Kidney epithelial cell (primary cell): ENCODE measurements at regions not wholly inside any gene's neighbourhood (a gene's known extent, or its start where the extent isn't known, plus 50 kb on each side); places are given as distances from the start of the nearest gene placed in this dataset.
"Not testable (repeated sequence)": the region's sequence is repeated elsewhere in the genome, so short reads cannot be mapped to it uniquely, and the experiment has no call there.

Experiments used
- DNase-seq: peaks from one replicate; pipeline ENCODE4 v3.0.0-alpha.2; 2010; ENCODE audit warnings: low read depth
- H3K27me3 ChIP-seq: 2 replicates; pipeline ENCODE4 v1.6.0; 2011; ENCODE audit warnings: low read length; ENCODE audit not compliant: control insufficient read depth, insufficient read depth
- H3K36me3 ChIP-seq: 2 replicates; pipeline ENCODE4 v1.5.1; 2011; ENCODE audit warnings: low read length; ENCODE audit not compliant: control insufficient read depth, insufficient read depth
- H3K4me3 ChIP-seq: 2 replicates; pipeline ENCODE4 v1.5.1; 2011; ENCODE audit warnings: low read depth, mild to moderate bottlenecking, control low read depth, low read length
- CTCF ChIP-seq: IDR thresholded peaks from 2 replicates; pipeline ENCODE4 v1.5.1; 2011; ENCODE audit warnings: mild to moderate bottlenecking, moderate library complexity, low read length, control low read depth, inconsistent platforms; ENCODE audit not compliant: insufficient read depth, poor library complexity, severe bottlenecking

GRCh38 chr1:244328476-244328875 lies 123.2 kb downstream of the ADSS2 start:
- no peak for TF ChIP-seq CTCF
- no peaks in the 10 kb centered on the region for H3K36me3 ChIP-seq
- no peak for DNase-seq
- H3K27me3 ChIP-seq = no peaks in the 10 kb centered on the region
- H3K4me3 ChIP-seq = no peak overlapping the region

- Histone ChIP-seq H3K27me3 (no peaks in the 10 kb centered on the region), H3K36me3 (no peaks in the 10 kb centered on the region), H3K4me3 (no peak overlapping the region)
- no peak for DNase-seq
- no peak for TF ChIP-seq CTCF
Measured at GRCh38 chr1:244329591-244330317, 122.0 kb downstream of the ADSS2 start.

- Histone ChIP-seq H3K4me3 (no peak overlapping the region), H3K36me3 (no peaks in the 10 kb centered on the region), H3K27me3 (no peaks in the 10 kb centered on the region)
- no peak for DNase-seq
- no peak for TF ChIP-seq CTCF
Measured at GRCh38 chr1:244330318-244330625, 121.4 kb downstream of the ADSS2 start.

GRCh38 chr1:244332761-244333160 lies 118.9 kb downstream of the ADSS2 start:
- H3K4me3 ChIP-seq, H3K36me3 ChIP-seq, DNase-seq, H3K27me3 ChIP-seq: not testable (repeated sequence)

- not testable (repeated sequence) for DNase-seq, H3K36me3 ChIP-seq, H3K4me3 ChIP-seq, H3K27me3 ChIP-seq
Measured at GRCh38 chr1:244334315-244334714, 117.4 kb downstream of the ADSS2 start.

GRCh38 chr1:244334842-244335241 lies 116.9 kb downstream of the ADSS2 start:
- not testable (repeated sequence) for H3K4me3 ChIP-seq, DNase-seq, H3K36me3 ChIP-seq, H3K27me3 ChIP-seq

GRCh38 chr1:244335456-244335855 lies 116.3 kb downstream of the ADSS2 start:
- TF ChIP-seq CTCF = no peak
- no peaks in the 10 kb centered on the region for H3K36me3 ChIP-seq

More at GRCh38 chr1:244335456-244335855, 116.3 kb downstream of the ADSS2 start:
- Histone ChIP-seq H3K27me3 (no peaks in the 10 kb centered on the region), H3K4me3 (no peak overlapping the region)
- DNase-seq = no peak
